Posterior vena cava (tissue), 2 donors: ENCODE measurements at regions not wholly inside any gene's neighbourhood (a gene's known extent, or its start where the extent isn't known, plus 50 kb on each side); places are given as distances from the start of the nearest gene placed in this dataset.
"Not testable (repeated sequence)": the region's sequence is repeated elsewhere in the genome, so short reads cannot be mapped to it uniquely, and the experiment has no call there.

Experiments
- DNase-seq: peaks from one replicate; pipeline ENCODE4 v3.0.0-alpha.2; 2020; ENCODE audit warnings: low spot score
- intact Hi-C, 2 donors: fragments of 100-400 bp; cut with DNase I; formaldehyde crosslinking; loops; one replicate each; pipeline versions ENCODE4 v1.14.1 to v1.14.2; 2022 to 2023
- donor health status: DM: yes; HTN: yes; CAD: no.
- donor health status: DM: yes; HTN: yes; CAD: no.

- intact Hi-C loops: no loop called here
Measured at GRCh38 chr12:42030588-42030987, 114.1 kb downstream of the GXYLT1 start.

GRCh38 chr12:42027546-42027945, 117.1 kb downstream of the GXYLT1 start:
- no peak for DNase-seq
- intact Hi-C loops: loop anchor here in 1 of 2 donors (10.0 kb wide), 1 partner anchor 1073 kb away; no protein-coding TSS in a partner anchor

More at GRCh38 chr12:42030588-42030987, 114.1 kb downstream of the GXYLT1 start:
- DNase-seq: no peak

DNA sequence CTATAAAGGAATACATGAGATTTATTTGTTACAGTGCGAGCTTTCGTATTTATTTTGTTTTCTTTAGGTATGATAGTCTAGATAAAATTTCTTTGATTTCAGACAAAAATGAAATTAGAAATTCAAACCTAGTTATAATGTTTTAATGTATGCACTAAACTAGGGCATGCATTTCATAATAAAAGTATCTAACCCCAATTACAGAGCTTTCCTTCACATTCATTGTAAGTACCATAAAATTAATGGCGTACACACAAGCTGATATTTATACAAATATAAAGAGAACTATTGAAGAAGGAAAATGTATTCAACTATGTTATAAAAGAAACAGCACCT, 120.2 kb downstream of the GXYLT1 start:
- no peak for DNase-seq
- intact Hi-C loops: loop anchor here in 1 of 2 donors (10.0 kb wide), 1 partner anchor 1070 kb away; no protein-coding TSS in a partner anchor

- intact Hi-C loops: loop anchor here in 1 of 2 donors (10.0 kb wide), 1 partner anchor 1069 kb away; no protein-coding TSS in a partner anchor
- peak; percentile 90 for DNase-seq
Measured at GRCh38 chr12:42023733-42024494, 120.8 kb downstream of the GXYLT1 start.

GRCh38 chr12:42021937-42022336, 122.7 kb downstream of the GXYLT1 start:
- intact Hi-C loops: loop anchor here in 1 of 2 donors (10.0 kb wide), 1 partner anchor 1067 kb away; no protein-coding TSS in a partner anchor
- DNase-seq: not testable (repeated sequence)

GRCh38 chr12:42021469-42021868, 123.2 kb downstream of the GXYLT1 start:
- DNase-seq: no peak
- intact Hi-C loops: loop anchor here in 1 of 2 donors (10.0 kb wide), 1 partner anchor 1067 kb away; no protein-coding TSS in a partner anchor

GRCh38 chr12:42020226-42020625, 124.4 kb downstream of the GXYLT1 start:
- DNase-seq: no peak
- intact Hi-C loops: loop anchor here in 1 of 2 donors (10.0 kb wide), 1 partner anchor 1065 kb away; no protein-coding TSS in a partner anchor

- DNase-seq: no peak
- intact Hi-C loops: loop anchor here in 1 of 2 donors (10.0 kb wide), 1 partner anchor 1065 kb away; no protein-coding TSS in a partner anchor
Measured at GRCh38 chr12:42019746-42020145, 124.9 kb downstream of the GXYLT1 start.

GRCh38 chr12:42017051-42017450, 127.6 kb downstream of the GXYLT1 start:
- no peak for DNase-seq
- intact Hi-C loops: no loop called here

GRCh38 chr12:42015051-42015461, 129.6 kb downstream of the GXYLT1 start:
- no peak for DNase-seq
- intact Hi-C loops: no loop called here

- DNase-seq, intact Hi-C loops: not testable (repeated sequence)
Measured at GRCh38 chr12:42012501-42012900, 132.2 kb downstream of the GXYLT1 start.

GRCh38 chr12:42010715-42011114, 134.0 kb downstream of the GXYLT1 start:
- no peak for DNase-seq
- intact Hi-C loops: no loop called here

DNA sequence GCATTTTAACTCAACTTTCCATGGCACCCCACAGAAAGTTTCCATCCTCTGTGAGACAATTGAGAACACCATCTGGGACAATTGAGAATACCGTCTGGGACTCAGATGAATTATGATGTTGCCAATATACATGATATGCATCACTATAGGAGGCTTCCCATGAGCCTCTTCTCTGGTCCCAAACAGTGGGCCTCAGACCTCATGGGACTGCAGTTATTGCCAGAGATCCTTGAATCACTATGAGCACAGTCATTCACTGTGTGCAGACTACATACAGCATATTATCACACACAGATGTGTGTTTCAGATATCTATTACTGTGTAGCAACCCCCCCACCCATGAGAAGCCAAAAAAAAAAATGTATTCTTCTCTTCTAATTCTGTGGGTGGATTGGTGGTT, 134.4 kb downstream of the GXYLT1 start:
- DNase-seq: no peak
- intact Hi-C loops: no loop called here

GRCh38 chr12:42008996-42009395, 135.7 kb downstream of the GXYLT1 start:
- DNase-seq: no peak
- intact Hi-C loops: no loop called here

- intact Hi-C loops: no loop called here
- DNase-seq: no peak
Measured at GRCh38 chr12:42003031-42003430, 141.6 kb downstream of the GXYLT1 start.

- intact Hi-C loops: no loop called here
- DNase-seq: no peak
Measured at GRCh38 chr12:42002563-42002962, 142.1 kb downstream of the GXYLT1 start.

- DNase-seq: no peak
- intact Hi-C loops: no loop called here
Measured at GRCh38 chr12:41998436-41998835, 146.2 kb downstream of the GXYLT1 start.

- intact Hi-C loops: loop anchor here in 1 of 2 donors (5.0 kb wide), 1 partner anchor 229 kb away; no protein-coding TSS in a partner anchor
Measured at GRCh38 chr12:41993283-41993682, 151.4 kb downstream of the GXYLT1 start.

GRCh38 chr12:41992692-41993215, 151.9 kb downstream of the GXYLT1 start:
- no peak for DNase-seq
- intact Hi-C loops: loop anchor here in 1 of 2 donors (5.0 kb wide), 1 partner anchor 230 kb away; no protein-coding TSS in a partner anchor

More at GRCh38 chr12:41993283-41993682, 151.4 kb downstream of the GXYLT1 start:
- DNase-seq: no peak

DNA sequence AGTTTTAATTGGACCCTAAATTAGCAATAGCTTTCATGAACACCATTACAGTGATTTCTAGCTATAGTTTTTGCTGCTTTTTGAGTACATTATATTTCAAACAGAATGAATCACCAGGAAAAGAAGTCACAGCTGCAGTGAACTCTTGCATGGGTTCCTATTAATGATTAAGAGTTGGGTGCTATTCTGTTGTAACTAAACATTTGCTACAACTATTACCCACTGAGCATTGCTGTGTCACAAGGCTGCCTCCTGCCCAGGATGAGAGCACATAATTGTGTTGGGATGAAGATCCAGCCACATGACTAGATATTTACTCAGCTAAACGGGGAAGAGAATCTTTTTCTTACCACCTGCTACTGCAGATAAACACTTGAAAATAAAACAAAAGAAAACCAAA, 152.7 kb downstream of the GXYLT1 start:
- DNase-seq: no peak
- intact Hi-C loops: loop anchor here in 1 of 2 donors (5.0 kb wide), 1 partner anchor 230 kb away; no protein-coding TSS in a partner anchor
